SK-N-DZ (cell line): ENCODE measurements at regions not wholly inside any gene's neighbourhood (a gene's known extent, or its start where the extent isn't known, plus 50 kb on each side); places are given as distances from the start of the nearest gene placed in this dataset.
"Not testable (repeated sequence)": the region's sequence is repeated elsewhere in the genome, so short reads cannot be mapped to it uniquely, and the experiment has no call there.

ENCODE experiments used
- DNase-seq: peaks from one replicate; pipeline ENCODE4 v3.0.0-alpha.2; 2015; ENCODE audit warnings: low spot score

DNA sequence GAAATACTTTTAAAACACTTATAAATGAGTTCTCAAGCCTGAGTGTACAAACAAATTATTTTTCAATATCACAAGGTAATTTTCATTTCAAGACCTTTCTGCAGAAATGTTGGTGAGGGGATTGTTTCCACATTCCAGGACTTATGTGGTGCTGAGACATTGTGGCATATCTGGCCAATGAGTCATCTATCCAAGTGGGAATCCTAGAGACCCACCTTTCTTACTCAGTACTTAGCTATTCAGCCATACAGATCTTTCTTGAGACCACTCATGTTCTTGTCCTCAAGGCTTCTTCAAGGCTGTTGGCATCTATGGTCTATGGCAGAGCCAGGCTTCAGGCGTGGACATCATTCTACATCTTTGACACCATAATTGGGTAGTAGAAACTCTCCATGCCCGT is 225.4 kb downstream of the DKK1 start:
- no peak for DNase-seq

GRCh38 chr10:52540479-52540984 is 226.5 kb downstream of the DKK1 start:
- peak; percentile 5 for DNase-seq

DNA sequence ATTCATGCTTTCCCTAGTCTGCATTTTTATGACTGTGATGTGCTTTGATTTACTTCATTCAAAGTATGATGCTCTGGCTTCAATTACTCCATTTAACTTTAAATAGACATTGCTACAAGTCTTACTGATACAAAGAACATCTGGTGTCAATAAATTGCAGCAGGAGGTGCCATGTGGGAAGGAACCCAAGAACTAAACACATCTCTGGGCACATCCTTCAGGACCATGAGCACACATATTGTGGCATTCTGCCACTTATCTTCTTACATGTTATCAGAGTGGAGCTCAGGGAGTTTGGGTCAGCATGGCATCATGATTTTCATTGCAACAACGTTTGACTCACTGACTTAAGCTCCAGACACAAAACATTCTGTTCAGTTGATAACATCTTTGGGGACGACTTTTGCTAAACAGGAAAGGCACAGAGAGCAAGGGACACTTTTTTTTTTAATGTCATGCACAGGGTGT is 227.0 kb downstream of the DKK1 start:
- peak; percentile 22 for DNase-seq

DNA sequence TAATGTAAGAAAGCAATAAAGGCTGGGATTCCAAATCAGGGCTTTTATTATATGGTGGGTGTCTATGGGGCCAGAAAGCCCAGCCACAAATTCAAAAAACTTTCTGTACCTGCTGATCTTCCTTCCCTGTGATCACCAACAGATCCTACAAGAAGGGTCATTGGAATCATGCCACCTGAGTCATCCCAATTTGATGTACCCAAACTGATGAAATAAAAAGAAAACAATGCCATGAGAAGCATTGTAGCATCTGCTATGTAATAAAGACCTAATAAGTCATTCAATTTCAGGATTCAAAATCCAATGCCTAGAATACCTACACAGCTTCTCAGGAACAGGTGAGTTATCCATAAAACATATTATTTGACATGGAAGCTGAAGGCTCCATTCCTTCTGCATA is 228.8 kb downstream of the DKK1 start:
- no peak for DNase-seq

DNA sequence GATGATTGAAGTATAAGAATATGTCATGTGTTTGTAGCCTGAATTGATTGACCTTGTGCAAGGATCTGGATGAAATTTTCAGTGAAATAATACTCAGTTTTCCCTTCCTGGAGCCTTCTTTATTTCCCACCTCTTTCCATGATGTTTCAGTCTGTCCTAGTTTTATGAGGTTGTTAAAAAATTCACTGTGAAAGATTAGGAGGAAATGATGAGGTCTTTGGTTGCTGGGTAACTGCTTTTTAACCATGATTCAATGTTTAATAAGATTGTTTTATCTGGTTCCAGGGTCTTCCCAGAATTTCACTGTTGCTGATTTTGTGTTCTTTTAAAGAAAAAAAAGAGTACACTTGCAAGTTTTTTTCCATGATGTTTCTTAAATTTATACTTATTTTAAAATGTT is 221.5 kb downstream of the MBL2 start:
- no peak for DNase-seq

GRCh38 chr10:52558090-52558489 is 214.5 kb downstream of the MBL2 start:
- no peak for DNase-seq

DNA sequence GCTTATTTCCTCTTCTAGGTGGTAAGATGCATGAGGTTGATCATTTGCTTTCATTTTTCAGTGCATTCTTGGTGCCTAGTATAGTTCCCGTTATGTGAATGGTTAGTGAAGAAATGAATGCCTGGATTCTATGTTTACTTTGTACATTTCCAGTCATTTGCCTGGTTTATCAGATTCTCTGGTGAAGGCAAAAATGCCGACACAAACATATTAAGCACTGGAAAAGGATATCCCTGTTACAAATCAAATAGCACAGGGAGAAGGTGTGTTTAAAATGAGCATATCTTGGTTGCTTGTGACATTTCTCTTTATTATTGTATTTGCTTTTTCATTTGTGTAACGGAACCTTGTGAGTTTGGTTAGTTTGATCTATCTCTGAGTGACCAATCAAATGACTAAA is 211.3 kb downstream of the MBL2 start:
- no peak for DNase-seq

- no peak for DNase-seq
Observed at GRCh38 chr10:52563360-52563759, 209.2 kb downstream of the MBL2 start.

DNA sequence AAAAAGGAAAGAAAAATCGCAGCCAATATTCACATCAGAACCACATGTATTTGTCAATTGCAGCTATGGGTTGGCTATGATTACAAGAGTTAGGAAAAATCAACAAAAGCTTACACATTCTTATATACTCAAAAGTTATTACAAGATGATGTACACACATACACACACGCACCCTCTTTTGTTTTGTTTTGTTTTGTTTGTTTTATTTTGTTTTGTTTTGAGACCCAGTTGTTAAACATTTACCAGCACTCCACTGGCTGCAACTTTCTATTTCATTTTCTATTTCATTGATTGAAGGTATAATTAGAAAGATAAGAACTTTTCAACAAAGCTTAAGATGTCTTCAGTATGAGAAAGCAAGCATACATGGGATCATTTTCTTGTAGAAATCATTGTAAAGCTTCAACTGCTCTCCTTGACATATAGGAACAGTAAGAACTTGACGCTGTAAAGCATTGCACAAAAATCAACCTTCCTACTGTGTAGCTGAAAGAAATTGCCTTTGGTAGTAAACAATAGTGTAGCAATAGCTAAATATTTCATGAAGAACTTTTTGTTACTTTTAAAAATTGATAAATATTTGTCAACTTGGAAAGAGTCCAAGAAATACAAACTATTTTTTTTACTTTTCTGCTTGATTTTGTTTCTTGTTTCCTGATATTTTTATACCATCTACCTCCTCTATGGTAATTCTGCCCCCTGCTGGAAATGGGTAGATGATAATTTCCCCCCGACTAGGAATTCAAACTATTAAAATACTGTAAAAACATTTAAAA is 205.9 kb downstream of the MBL2 start:
- no peak for DNase-seq

- no peak for DNase-seq
Observed at GRCh38 chr10:52567247-52567580, 205.4 kb downstream of the MBL2 start.

DNA sequence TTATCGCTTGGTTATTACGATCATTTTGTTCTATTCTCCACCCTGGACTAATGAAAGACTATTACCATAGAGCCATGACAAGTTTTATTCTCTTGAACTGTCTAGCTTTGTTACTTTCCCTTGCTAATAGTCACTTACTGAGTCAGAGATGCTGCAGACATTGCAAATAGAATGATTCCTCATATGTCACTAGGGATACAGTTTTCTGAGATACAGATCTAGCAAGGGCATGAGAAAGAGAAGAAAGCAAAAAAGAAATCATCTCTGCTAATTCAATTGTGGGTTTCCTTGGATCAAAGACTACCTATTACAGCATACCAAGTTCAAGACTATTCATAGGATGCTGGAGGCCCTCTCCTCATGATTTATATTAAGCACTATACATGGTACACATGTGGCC is 204.3 kb downstream of the MBL2 start:
- DNase-seq, result no peak

GRCh38 chr10:52570490-52570889 is 202.1 kb downstream of the MBL2 start:
- no peak for DNase-seq

DNA sequence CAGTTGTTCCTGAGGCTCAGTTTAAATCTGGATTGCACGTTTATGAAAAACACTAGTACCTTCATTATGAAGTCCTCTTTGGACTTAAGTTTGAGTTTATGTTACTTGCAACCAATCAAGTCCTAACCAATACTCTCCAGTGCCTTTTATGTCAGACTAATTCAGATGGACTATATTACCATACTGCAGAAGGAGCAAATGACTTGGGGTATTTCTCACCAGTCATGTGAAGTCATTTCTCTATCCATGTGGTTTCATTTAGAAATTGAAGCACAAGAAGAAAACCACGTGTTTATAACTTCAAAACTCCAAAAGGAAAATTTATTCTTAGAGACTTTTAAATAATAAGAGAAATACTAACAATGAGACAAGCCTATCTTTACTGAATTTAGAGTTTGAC is 201.6 kb downstream of the MBL2 start:
- no peak for DNase-seq

DNA sequence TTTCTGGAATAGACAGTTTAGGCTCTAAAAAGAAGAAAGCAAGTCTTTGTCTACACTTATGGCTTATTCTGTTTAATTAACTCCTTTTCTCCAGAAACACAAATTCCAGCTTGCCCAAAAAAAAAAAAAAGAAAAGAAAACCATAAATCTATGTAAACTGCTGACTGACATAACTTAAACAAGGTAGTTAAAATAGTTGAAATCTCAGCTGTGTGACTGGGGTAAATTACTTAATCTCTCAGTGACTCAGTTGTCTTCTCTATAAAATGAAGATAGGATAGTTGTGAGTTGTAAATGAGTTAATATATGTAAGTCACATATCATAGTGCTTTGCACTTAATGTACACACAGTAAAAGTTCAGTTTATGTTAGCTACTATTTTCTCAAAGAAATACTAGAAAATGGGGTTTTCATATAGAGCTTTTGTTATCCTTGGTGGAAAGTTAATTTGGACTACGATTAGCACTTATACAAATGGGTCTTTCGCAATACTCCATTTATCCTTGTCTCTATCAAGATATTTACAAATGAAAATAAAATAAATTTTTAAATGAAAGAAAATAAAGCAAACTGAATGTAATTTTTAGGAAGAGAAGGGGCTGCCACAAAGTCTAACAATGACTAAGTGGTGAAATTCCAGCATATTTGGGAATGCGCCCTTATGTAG is 200.9 kb downstream of the MBL2 start:
- no peak for DNase-seq

DNA sequence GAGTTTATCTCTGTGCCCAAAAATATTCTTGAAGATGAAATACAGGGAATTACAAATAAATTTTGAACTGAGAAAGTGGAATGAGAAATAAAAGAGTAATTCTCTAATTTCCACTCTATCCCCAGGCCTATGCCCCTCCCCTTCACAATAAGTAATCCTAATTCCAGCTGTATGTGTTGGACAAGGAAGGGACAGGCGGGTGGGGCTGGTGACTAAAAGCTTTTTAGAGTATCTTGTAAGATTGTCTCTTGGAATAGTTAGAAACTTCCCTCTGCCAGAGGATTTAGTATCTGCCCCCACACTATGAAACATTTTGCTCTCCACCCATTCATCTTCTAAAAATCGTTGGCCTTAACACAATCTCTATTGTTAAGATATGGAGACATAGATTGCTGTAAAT is 199.2 kb downstream of the MBL2 start:
- DNase-seq, result no peak

- no peak for DNase-seq
Observed at GRCh38 chr10:52574697-52575096, 197.9 kb downstream of the MBL2 start.

DNA sequence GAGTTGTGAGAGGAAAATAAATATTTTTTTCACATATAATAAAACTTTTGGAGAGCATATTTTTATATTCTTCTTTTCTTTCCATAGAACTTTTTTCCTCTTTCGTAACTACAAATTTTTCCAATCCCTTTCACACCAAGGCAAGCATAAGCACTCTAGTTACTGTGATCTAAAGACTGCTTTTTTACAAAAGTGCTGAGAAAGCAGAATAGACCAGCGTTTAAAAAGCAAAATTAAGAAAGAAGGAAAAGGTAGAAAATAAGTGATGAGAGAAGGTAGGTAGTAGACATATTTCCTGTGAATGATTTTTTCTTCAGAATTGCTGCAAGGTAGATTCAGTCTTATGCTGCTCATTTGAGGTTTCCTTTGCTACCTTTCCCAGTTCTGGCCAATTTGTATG is 195.5 kb downstream of the MBL2 start:
- DNase-seq, result no peak

DNA sequence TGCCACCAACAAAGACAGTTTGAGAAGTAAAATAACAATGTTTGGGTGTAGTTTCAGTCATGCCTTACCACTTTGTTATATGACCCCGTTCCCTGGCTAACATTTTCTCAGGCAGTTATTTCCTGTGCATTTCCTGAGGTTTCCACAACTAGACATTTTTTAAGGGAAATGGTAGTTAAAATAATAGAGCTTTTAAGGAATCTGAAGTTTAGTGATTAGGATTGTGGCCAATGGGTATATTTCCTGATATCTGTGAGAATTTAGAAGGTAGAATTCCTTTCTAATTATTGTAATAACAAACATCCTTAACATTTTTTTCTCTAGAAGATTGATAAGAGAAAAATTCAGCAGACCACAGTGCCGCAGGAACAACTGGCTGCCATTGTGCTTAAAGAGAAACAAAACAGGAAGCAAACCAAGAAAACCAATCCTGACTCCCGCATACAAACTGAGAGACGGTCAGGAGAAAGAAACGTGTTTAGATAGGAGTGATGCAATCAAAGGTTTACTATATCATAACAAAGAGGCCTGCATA is 193.6 kb downstream of the MBL2 start:
- no peak for DNase-seq

DNA sequence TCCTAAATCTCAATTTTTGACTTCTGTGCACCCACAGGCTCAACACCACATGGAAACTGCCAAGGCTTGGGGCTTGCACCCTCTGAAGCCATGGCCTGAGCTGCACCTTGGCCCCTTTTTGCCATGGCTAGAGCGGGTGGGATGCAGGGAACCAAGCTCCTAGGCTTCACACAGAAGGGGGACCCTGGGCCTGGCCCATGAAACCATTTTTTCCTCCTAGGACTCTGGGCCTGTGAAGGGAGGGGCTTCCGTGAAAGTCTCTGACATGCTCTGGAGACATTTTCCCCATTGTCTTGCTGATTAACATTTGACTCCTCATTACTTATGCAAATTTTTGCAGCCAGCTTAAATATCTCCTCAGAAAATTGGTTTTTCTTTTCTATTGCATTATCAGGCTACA is 190.9 kb downstream of the MBL2 start:
- DNase-seq, result not testable (repeated sequence)

DNA sequence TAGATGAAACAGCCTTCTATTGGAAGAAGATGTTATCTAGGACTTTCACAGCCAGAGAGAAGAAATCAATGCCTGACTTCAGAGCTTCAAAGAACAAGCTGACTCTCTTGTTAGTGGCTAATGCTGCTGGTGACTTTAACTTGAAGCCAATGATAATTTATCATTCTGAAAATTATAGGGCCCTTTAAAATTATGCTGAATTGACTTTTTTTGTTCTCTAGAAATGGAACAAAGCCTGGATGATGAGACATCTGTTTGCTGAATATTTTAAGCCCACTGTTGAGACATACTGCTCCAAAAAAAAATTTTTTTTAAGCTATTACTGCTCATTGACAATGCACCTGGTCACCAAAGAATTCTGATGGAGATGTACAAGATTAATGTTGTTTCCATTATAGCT is 189.2 kb downstream of the MBL2 start:
- no peak for DNase-seq

- DNase-seq, result no peak
Observed at GRCh38 chr10:52586710-52587109, 185.9 kb downstream of the MBL2 start.

DNA sequence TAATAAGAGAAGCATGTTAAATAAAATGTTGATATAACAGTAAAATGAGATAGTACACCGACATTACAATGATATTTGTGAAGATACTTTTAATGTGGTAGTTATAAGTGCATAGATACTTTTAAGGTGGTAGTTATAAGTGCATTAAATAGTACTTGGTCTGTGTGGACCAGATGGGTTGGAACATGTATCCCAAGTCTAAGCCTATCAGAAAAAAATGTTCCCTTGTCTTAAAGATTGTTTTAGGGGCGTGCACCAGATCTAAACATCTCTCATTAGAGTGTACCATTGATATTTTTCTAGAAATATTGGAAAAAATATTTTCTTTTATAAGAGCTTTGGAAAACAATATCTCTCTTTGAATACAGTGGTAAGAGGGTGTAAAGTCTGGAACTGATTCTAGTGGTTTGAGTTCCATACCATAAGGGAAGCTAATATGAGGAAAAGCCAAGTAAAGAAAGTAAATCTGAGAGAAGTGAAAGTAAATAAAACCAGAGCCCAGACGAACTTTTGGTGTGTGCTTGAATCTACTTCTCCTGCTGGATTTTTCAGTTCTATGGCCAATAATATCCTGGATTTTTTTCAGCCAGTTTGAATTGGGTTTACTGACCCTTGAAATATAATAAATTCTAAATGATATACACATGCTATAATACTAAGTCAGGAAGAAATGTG is 175.3 kb downstream of the MBL2 start:
- no peak for DNase-seq
